Transverse colon (tissue), 4 donors: ENCODE measurements at regions not wholly inside any gene's neighbourhood (a gene's known extent, or its start where the extent isn't known, plus 50 kb on each side); places are given as distances from the start of the nearest gene placed in this dataset.

ENCODE experiments used
- EP300 ChIP-seq: sonication (generic); formaldehyde crosslinking; IDR thresholded peaks from one replicate; pipeline ENCODE4 v1.6.1; 2017; ENCODE audit warnings: antibody characterized with exemption, low read depth
- POLR2A ChIP-seq: fragments of 450-650 bp; IDR thresholded peaks from one replicate; pipeline ENCODE4 v1.6.1; 2016; ENCODE audit warnings: antibody characterized with exemption, mild to moderate bottlenecking, moderate library complexity
- POLR2AphosphoS5 ChIP-seq, 3 donors: sonication (generic); formaldehyde crosslinking; IDR thresholded peaks; one replicate each; pipeline ENCODE4 v1.6.1; 2016; ENCODE audit warnings: antibody characterized with exemption in 3 of 3
- TF ChIP-seq, protein P1 (sequence below), 5 experiments: fragments of 200-600 bp in 3 of 5; fragments of 450-650 bp in 2 of 5; sonication (generic) in 3 of 5; IDR thresholded peaks; 1 replicate in 2 of 5; 2 replicates in 3 of 5; pipeline ENCODE4 v1.5.1; 2016 to 2017; ENCODE audit warnings: antibody characterized with exemption in 5 of 5, inconsistent platforms in 3 of 5, mild to moderate bottlenecking in 2 of 5, moderate library complexity in 1 of 5

DNA sequence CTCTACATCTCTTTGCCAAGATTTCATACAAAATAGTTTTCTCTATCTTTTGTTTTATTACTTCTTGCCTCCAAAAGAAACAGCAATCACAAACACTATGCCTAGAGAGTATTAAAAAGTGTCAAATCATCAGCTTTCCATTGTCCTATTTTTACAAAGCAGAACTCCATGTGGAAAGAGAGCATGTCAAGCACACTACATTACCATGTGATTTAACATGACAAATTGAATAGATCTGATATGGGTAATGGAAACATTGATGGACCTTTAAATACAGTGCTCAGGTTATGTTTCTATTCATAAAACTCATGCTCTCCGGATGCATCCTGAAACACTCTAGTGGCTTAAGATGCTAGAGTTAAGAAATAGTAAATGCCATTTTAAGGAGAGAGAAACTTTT is 791.4 kb upstream of the CTNND2 start:
- TF ChIP-seq, protein P1, sequence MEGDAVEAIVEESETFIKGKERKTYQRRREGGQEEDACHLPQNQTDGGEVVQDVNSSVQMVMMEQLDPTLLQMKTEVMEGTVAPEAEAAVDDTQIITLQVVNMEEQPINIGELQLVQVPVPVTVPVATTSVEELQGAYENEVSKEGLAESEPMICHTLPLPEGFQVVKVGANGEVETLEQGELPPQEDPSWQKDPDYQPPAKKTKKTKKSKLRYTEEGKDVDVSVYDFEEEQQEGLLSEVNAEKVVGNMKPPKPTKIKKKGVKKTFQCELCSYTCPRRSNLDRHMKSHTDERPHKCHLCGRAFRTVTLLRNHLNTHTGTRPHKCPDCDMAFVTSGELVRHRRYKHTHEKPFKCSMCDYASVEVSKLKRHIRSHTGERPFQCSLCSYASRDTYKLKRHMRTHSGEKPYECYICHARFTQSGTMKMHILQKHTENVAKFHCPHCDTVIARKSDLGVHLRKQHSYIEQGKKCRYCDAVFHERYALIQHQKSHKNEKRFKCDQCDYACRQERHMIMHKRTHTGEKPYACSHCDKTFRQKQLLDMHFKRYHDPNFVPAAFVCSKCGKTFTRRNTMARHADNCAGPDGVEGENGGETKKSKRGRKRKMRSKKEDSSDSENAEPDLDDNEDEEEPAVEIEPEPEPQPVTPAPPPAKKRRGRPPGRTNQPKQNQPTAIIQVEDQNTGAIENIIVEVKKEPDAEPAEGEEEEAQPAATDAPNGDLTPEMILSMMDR (IDR thresholded peaks at IDR 0.05): no peak
- TF ChIP-seq POLR2A (no peak), POLR2AphosphoS5 (IDR thresholded peaks at IDR 0.05) (no peak), EP300 (no peak)
